Tibial artery (tissue), 4 donors: ENCODE measurements at regions not wholly inside any gene's neighbourhood (a gene's known extent, or its start where the extent isn't known, plus 50 kb on each side); places are given as distances from the start of the nearest gene placed in this dataset.

Experiments used
- DNase-seq, 2 donors: peaks; one replicate each; pipeline ENCODE4 v3.0.0-alpha.2; 2019
- H3K27ac ChIP-seq, 2 donors: fragments of 200-600 bp; sonication (generic) in 1 of 2; 1 replicate in 1 of 2; 2 replicates in 1 of 2; pipeline ENCODE4 v1.5.1; 2018 to 2019; ENCODE audit warnings: mild to moderate bottlenecking in 1 of 2
- H3K27me3 ChIP-seq, 2 donors: fragments of 200-600 bp; sonication (generic) in 1 of 2; one replicate each; pipeline versions ENCODE4 v1.5.1 to v1.6.0; 2016 to 2019
- H3K36me3 ChIP-seq, 3 donors: fragments of 200-600 bp; sonication (generic) in 2 of 3; one replicate each; pipeline ENCODE4 v1.5.1; 2016 to 2019; ENCODE audit warnings: mild to moderate bottlenecking in 2 of 3
- H3K4me1 ChIP-seq, 4 donors: fragments of 200-600 bp; sonication (generic) in 2 of 4; 1 replicate in 3 of 4; 2 replicates in 1 of 4; pipeline ENCODE4 v1.5.1; 2016 to 2019
- H3K4me3 ChIP-seq, 2 donors: fragments of 200-600 bp; sonication (generic) in 1 of 2; 1 replicate in 1 of 2; 2 replicates in 1 of 2; pipeline ENCODE4 v1.5.1; 2018 to 2019; ENCODE audit warnings: mild to moderate bottlenecking in 2 of 2
- H3K9me3 ChIP-seq, 3 donors: fragments of 200-600 bp; sonication (generic) in 1 of 3; one replicate each; pipeline ENCODE4 v1.5.1; 2016 to 2019
- intact Hi-C: fragments of 100-400 bp; cut with DNase I; formaldehyde crosslinking; loops from one replicate; pipeline ENCODE4 v1.15.0; 2023; ENCODE audit warnings: low total_unique reads
- TF ChIP-seq, protein P1 (sequence below), 2 experiments: fragments of 200-600 bp in 1 of 2; fragments of 450-650 bp in 1 of 2; IDR thresholded peaks; one replicate each; pipeline ENCODE4 v1.5.1; 2017 to 2019; ENCODE audit warnings: antibody characterized with exemption in 2 of 2, mild to moderate bottlenecking in 1 of 2, moderate library complexity in 1 of 2

DNA sequence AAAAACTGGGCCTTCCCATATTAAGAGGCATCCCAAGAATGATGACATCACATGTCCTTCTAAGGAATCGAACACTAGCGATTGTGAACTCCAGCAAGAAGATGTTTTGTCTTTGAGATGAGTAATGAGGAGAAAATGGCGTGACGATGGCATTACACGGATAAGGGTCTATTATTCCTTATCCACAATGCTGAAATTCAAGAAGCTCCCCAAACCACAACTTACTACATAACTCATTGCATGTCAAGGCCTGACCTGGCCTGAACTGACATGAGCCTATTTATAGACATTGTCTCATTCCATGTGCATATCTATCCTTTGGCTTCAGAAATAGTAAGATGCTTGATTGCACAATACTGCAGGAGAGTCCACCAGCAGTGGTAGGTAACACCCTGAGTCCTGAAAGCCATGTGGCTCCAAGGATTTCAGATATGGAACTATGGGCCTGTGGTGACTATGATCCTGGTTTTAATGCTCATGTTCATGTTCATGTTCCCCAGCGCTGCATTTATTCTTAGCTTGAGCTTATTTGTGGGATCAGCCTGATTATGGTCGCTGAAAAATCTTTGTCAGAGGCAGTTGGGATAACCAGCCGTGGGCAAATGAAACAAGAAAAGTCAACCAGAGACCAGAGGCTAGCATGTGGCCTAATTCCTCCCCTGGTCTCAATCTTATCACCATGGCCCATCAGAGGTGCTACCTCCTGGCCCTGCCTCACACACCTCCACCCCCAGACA is 183.2 kb upstream of the JARID2 start:
- Histone ChIP-seq H3K9me3 (no peaks in the 10 kb centered on the region), H3K27ac (no peak overlapping the region), H3K4me1 (no peaks in the 10 kb centered on the region), H3K36me3 (no peaks in the 10 kb centered on the region), H3K4me3 (no peak overlapping the region), H3K27me3 (no peaks in the 10 kb centered on the region)
- intact Hi-C loops: no loop called here
- TF ChIP-seq, protein P1, sequence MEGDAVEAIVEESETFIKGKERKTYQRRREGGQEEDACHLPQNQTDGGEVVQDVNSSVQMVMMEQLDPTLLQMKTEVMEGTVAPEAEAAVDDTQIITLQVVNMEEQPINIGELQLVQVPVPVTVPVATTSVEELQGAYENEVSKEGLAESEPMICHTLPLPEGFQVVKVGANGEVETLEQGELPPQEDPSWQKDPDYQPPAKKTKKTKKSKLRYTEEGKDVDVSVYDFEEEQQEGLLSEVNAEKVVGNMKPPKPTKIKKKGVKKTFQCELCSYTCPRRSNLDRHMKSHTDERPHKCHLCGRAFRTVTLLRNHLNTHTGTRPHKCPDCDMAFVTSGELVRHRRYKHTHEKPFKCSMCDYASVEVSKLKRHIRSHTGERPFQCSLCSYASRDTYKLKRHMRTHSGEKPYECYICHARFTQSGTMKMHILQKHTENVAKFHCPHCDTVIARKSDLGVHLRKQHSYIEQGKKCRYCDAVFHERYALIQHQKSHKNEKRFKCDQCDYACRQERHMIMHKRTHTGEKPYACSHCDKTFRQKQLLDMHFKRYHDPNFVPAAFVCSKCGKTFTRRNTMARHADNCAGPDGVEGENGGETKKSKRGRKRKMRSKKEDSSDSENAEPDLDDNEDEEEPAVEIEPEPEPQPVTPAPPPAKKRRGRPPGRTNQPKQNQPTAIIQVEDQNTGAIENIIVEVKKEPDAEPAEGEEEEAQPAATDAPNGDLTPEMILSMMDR (IDR thresholded peaks at IDR 0.05): no peak
- no peak for DNase-seq

DNA sequence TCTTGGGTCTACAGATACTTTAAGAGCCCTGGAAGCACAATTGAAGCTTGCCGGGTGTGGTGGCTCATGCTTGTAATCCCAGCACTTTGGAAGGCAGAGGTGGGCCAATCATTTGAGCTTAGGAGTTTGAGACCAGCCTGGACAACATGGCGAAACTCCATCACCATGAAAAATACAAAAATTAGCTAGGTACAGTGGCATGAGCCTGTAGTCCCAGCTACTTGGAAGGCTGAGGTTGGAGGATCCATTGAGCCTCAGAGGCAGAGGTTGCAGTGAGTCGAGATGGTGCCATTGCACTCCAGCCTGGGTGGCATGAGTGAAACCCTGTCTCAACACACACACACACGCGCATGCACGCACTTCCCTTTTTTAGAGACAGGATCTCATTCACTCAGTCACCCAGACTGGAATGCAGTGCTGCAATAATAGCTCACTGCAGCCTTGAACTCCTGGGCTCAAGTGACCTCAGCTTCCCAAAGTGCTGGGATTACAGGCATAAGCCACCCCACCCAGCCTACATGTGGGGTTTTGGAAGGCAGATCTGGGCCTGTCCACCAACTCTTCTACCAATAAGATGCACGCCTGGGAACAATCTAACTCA is 182.5 kb upstream of the JARID2 start:
- Histone ChIP-seq H3K4me1 (no peaks in the 10 kb centered on the region), H3K27me3 (no peaks in the 10 kb centered on the region), H3K27ac (no peak overlapping the region), H3K4me3 (no peak overlapping the region), H3K9me3 (no peaks in the 10 kb centered on the region), H3K36me3 (no peaks in the 10 kb centered on the region)
- intact Hi-C loops: no loop called here
- peak; percentile 51 to 66 for DNase-seq
- TF ChIP-seq, protein P1 (IDR thresholded peaks at IDR 0.05): no peak

DNA sequence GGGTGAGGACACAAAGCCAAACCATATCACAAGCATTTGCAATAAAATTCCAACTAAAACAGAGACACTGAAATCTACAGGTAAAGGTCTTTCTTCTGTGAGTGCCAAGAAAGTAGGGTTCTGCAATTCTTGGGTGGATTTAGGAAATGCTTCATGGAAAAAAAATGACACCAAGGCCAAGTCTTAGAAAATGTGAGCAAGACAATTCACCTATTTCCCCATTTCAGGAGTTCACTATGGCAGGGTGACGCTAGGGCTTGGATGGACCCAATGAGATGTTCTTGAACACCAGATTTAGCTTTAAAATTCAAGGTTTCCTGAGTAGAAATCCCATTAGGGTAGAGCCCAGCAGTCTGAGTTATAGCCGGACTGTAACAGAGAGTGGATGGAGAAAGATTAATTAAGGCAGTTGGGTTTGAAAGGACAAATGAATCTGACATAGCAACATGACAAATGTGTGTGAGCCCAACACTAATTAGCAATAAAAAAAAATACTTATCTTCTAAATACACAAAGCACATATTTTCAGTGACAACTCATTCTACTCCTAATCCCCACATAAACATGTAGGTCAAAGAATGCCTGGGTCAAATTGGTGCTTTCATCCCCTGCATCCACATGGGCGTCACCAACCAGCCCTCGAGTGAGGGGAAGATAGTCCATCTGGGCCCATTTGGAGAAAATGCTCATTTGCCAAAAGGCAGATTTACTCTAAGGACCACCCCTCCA is 180.4 kb upstream of the JARID2 start:
- no peaks in the 10 kb centered on the region for H3K4me1 ChIP-seq
- intact Hi-C loops: no loop called here

DNA sequence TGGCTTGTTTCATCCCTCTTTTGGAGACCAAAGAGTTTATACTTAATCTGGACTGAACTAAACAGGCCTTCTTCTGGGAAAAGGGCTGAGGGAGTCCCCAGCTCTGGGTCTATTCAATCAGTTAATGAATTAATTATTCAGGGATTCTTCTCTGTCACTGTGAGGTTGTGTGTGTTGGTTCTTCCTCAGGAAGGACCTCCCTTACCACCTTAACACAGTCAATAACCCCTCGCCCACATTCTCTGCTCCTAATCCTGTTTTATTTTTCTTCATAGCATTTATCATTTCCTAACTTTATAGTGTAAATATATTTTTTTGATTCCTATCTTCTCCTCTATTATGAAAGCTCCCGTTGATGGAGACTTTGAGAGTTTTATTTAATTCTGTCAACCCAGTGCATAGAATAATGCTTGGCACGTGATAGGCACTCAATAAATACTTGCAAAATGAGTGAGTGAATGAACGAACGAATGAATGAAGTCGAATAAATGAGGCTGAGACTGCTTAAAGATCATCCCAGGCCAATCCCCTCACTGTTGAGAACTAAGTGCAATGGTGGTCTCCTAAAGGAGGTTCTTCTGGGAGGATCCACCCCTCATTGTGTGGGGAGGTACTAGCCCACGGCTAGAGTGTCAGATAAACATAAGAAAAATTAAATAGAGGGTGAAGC is 179.6 kb upstream of the JARID2 start:
- Histone ChIP-seq H3K4me1 (no peaks in the 10 kb centered on the region), H3K4me3 (no peak overlapping the region), H3K27me3 (no peaks in the 10 kb centered on the region), H3K9me3 (no peaks in the 10 kb centered on the region), H3K36me3 (no peaks in the 10 kb centered on the region), H3K27ac (no peak overlapping the region)
- TF ChIP-seq, protein P1 (IDR thresholded peaks at IDR 0.05): no peak
- no peak for DNase-seq
- intact Hi-C loops: no loop called here

More for the DNA sequence above, 180.4 kb upstream of the JARID2 start:
- H3K36me3 ChIP-seq: no peaks in the 10 kb centered on the region
- no peaks in the 10 kb centered on the region for H3K9me3 ChIP-seq
- no peak overlapping the region for H3K4me3 ChIP-seq
- H3K27me3 ChIP-seq: no peaks in the 10 kb centered on the region
- DNase-seq: no peak
- TF ChIP-seq, protein P1 (IDR thresholded peaks at IDR 0.05): no peak
- H3K27ac ChIP-seq: no peak overlapping the region

DNA sequence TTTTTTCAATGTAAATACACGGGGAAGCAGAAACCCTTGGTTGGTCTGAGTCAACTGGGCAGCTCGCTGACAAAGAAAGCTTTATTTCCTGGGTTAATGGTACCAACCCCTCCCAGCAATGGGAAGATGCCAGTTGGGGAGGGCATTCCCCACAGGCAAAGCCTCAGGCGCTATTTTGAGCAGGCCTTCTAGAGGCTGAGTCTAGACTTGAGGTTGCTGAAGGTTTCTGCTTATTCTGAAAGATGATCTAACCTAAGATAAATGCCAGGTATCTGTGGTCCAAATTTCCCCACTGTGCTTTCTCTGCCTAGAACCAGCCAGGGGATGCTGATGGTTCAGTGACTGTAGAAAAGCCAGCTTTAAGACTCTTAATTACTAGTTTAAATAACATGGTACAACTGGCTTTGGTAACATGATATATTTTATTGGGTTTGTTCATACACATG is 172.5 kb upstream of the JARID2 start:
- H3K4me1 ChIP-seq: no peaks in the 10 kb centered on the region
- TF ChIP-seq, protein P1 (IDR thresholded peaks at IDR 0.05): no peak
- H3K36me3 ChIP-seq: no peaks in the 10 kb centered on the region
- intact Hi-C loops: no loop called here
- H3K27me3 ChIP-seq: peaks cover 0 to 5% of the 10 kb centered on the region in 2 donors
- no peak overlapping the region for H3K27ac ChIP-seq
- no peak for DNase-seq
- H3K9me3 ChIP-seq: no peaks in the 10 kb centered on the region
- no peak overlapping the region for H3K4me3 ChIP-seq
